Liver (tissue), 3 donors: ENCODE measurements at regions not wholly inside any gene's neighbourhood (a gene's known extent, or its start where the extent isn't known, plus 50 kb on each side); places are given as distances from the start of the nearest gene placed in this dataset.

Source experiments
- CTCF ChIP-seq: fragments of 150-350 bp; IDR thresholded peaks from 2 replicates; pipeline ENCODE4 v1.5.1; 2017; ENCODE audit warnings: improper control_type of control experiment, low read depth, low read length; ENCODE audit not compliant: missing input control
- HNF4A ChIP-seq, 2 donors: conservative IDR thresholded peaks; 2 replicates each; pipeline ENCODE4 v1.6.1; 2016; ENCODE audit warnings: antibody characterized with exemption in 2 of 2, mild to moderate bottlenecking in 2 of 2
- REST ChIP-seq: IDR thresholded peaks from 2 replicates; pipeline ENCODE4 v1.6.1; 2016; ENCODE audit warnings: antibody characterized with exemption, mild to moderate bottlenecking
- TAF1 ChIP-seq: conservative IDR thresholded peaks from 2 replicates; pipeline ENCODE4 v1.6.1; 2016; ENCODE audit warnings: antibody characterized with exemption, mild to moderate bottlenecking
- donor health status: healthy.
- donor health status: healthy.

GRCh38 chr6:50935442-50935841 lies 116.8 kb downstream of the TFAP2B start:
- TF ChIP-seq CTCF = no peak
- TF ChIP-seq REST = no peak
- no peak for TF ChIP-seq TAF1
- no peak for TF ChIP-seq HNF4A (conservative IDR thresholded peaks at IDR 0.05)
